Colonic mucosa (tissue), 4 donors: ENCODE measurements at regions not wholly inside any gene's neighbourhood (a gene's known extent, or its start where the extent isn't known, plus 50 kb on each side); places are given as distances from the start of the nearest gene placed in this dataset.

Experiments
- DNase-seq: peaks from one replicate; pipeline ENCODE4 v3.0.0-alpha.2; 2020
- H3K27ac ChIP-seq: fragments of 200-600 bp; one replicate; pipeline ENCODE4 v1.8.0; 2021
- H3K27me3 ChIP-seq: fragments of 200-600 bp; one replicate; pipeline ENCODE4 v1.8.0; 2021
- H3K36me3 ChIP-seq: fragments of 200-600 bp; one replicate; pipeline ENCODE4 v1.8.0; 2021
- H3K4me1 ChIP-seq: fragments of 200-600 bp; one replicate; pipeline ENCODE4 v1.8.0; 2021; ENCODE audit warnings: mild to moderate bottlenecking
- H3K4me3 ChIP-seq: fragments of 200-600 bp; one replicate; pipeline ENCODE4 v1.8.0; 2021
- H3K9ac ChIP-seq, 2 donors: one replicate each; pipeline ENCODE4 v1.7.0; 2013; ENCODE audit warnings: control low read depth in 2 of 2, low read depth in 2 of 2, low read length in 2 of 2
- H3K9me3 ChIP-seq: fragments of 200-600 bp; one replicate; pipeline ENCODE4 v1.8.0; 2021
- intact Hi-C: fragments of 100-400 bp; cut with DNase I; formaldehyde crosslinking; loops from one replicate; pipeline ENCODE4 v1.14.1; 2022
- TF ChIP-seq, protein P1 (sequence below): fragments of 200-600 bp; IDR thresholded peaks from one replicate; pipeline ENCODE4 v1.8.0; 2022; ENCODE audit warnings: antibody characterized with exemption, mild to moderate bottlenecking
- donor health status: healthy.
- donor health status: DM: no; HTN: no; CAD: no.
- donor health status: DM: no; HTN: no; CAD: no.

DNA sequence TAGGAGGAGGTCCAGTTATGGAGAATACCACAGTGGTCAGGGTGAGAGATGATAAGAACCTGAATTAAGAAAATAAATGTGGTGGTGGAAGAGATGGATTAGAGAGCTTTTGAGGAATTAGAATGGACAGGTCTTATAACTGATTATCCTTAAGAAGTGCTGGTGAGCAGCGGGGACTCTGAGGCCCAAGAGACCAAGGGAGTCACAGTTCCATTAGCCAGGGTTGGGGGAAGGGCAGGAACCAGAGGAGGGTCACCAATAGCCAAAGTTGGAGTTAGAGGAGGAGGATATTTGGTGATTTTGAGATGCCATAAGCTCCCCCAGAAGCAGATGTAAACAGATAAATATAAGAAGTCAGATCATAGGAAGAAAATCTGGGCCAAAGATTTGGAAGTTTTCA is 87.1 kb upstream of the PAK5 start:
- H3K9me3 ChIP-seq: no peaks in the 10 kb centered on the region
- H3K36me3 ChIP-seq: no peaks in the 10 kb centered on the region
- no peak for DNase-seq
- no peaks in the 10 kb centered on the region for H3K27me3 ChIP-seq
- H3K9ac ChIP-seq: no peak overlapping the region
- no peaks in the 10 kb centered on the region for H3K4me1 ChIP-seq
- no peak overlapping the region for H3K4me3 ChIP-seq
- H3K27ac ChIP-seq: no peak overlapping the region
- TF ChIP-seq, protein P1, sequence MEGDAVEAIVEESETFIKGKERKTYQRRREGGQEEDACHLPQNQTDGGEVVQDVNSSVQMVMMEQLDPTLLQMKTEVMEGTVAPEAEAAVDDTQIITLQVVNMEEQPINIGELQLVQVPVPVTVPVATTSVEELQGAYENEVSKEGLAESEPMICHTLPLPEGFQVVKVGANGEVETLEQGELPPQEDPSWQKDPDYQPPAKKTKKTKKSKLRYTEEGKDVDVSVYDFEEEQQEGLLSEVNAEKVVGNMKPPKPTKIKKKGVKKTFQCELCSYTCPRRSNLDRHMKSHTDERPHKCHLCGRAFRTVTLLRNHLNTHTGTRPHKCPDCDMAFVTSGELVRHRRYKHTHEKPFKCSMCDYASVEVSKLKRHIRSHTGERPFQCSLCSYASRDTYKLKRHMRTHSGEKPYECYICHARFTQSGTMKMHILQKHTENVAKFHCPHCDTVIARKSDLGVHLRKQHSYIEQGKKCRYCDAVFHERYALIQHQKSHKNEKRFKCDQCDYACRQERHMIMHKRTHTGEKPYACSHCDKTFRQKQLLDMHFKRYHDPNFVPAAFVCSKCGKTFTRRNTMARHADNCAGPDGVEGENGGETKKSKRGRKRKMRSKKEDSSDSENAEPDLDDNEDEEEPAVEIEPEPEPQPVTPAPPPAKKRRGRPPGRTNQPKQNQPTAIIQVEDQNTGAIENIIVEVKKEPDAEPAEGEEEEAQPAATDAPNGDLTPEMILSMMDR: no peak
- intact Hi-C loops: no loop called here

DNA sequence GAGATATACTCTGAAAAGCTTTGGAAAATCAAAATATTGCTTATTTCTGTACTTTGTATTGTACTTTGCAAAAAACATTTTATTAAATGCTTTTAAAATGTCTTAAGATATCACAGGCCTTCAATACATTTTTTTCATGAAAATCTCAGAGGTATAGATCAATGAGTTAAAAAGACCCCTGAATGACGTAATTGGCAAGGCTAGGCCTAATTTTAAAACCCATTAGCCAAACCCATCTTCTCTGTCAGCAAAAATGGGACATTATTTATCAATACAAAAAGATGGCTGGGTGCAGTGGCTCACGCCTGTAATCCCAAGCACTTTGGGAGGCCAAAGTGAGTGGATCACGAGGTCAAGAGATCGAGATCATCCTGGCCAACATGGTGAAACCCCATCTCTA is 84.8 kb upstream of the PAK5 start:
- Histone ChIP-seq H3K36me3 (no peaks in the 10 kb centered on the region), H3K4me3 (no peak overlapping the region), H3K4me1 (no peaks in the 10 kb centered on the region), H3K9me3 (no peaks in the 10 kb centered on the region), H3K9ac (no peak overlapping the region), H3K27me3 (no peaks in the 10 kb centered on the region), H3K27ac (no peak overlapping the region)
- DNase-seq: no peak
- TF ChIP-seq, protein P1: no peak
- intact Hi-C loops: no loop called here

DNA sequence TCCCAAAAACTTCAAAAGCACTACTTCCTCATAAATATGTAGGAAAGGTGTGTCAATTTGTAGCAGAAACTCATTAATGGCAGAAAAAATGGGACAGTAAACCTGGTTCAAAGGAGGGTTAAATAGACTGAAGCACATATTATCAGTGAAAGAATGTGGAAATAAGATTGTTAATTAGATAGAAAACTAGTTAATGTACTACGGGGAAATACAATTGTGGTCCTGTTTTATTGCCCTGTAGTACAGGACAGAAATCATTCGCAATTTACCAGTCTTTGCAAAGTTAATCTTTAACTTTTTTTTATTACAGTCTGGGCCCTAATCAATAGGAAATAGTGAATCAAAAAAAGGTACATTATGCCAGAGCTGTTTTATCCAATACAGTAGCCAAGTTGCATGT is 82.0 kb upstream of the PAK5 start:
- H3K4me1 ChIP-seq: no peaks in the 10 kb centered on the region
- no peaks in the 10 kb centered on the region for H3K9me3 ChIP-seq
- no peaks in the 10 kb centered on the region for H3K36me3 ChIP-seq
- H3K27me3 ChIP-seq: no peaks in the 10 kb centered on the region
- no peak for DNase-seq
- no peak overlapping the region for H3K27ac ChIP-seq
- no peak overlapping the region for H3K9ac ChIP-seq
- H3K4me3 ChIP-seq: no peak overlapping the region
- intact Hi-C loops: no loop called here
- TF ChIP-seq, protein P1: no peak

DNA sequence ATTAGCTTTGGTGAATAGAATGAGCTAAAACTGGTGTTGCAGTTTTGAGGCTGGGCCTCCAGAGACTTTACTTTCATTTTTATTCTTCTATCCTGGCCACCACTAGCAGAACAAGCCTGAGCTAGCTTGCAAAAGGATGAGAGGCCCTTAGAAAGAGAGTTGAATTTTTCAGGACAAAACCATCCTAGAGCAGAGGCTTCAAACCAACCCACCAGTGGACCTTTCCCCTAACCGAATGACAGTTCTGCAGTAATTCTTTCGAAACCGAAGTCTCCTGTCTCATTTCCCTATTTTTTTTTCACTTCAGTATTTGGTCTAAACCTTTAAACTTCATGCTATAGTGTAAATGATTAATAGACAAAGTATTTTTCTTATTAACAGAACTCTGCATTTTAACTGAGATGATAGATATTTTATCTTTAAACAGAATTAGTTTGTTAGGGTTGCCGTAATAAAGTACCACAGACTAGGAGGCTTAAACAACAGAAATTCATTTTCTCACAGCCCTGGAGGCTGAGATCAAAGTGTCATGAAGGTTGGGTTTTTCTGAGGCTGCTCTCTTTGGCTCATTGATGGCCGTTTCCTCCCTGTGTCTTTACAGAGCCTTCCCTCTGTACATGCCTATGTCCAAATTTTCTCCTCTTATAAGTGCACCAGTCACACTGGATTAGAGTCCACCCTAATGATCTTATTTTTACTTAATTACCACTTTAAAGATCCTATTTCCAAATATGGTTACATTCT is 80.6 kb upstream of the PAK5 start:
- H3K4me1 ChIP-seq: no peaks in the 10 kb centered on the region
- no peaks in the 10 kb centered on the region for H3K36me3 ChIP-seq
- TF ChIP-seq, protein P1: no peak
- no peak for DNase-seq
- no peak overlapping the region for H3K4me3 ChIP-seq
- H3K9me3 ChIP-seq: no peaks in the 10 kb centered on the region
- no peak overlapping the region for H3K9ac ChIP-seq
- intact Hi-C loops: no loop called here
- H3K27ac ChIP-seq: no peak overlapping the region
- no peaks in the 10 kb centered on the region for H3K27me3 ChIP-seq

DNA sequence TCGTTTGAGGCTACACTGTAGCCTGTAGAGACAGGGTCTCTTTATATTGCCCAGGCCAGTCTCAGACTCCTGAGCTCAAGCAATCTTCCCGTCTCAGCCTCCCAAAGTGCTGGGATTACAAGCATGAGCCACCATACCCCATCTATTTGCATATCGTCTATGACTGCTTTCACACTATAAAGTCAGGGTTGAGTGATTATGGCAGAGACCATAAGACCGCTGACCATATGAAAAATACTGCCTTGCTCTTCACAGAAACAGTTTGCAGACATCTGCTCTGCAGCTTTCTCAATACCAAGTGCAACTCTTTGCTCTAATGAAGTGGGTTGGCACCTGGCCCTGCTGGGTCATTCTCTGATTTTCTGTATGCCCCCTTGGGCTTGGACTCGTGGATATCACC is 79.5 kb upstream of the PAK5 start:
- no peaks in the 10 kb centered on the region for H3K4me1 ChIP-seq
- no peak overlapping the region for H3K27ac ChIP-seq
- no peaks in the 10 kb centered on the region for H3K36me3 ChIP-seq
- H3K9me3 ChIP-seq: no peaks in the 10 kb centered on the region
- intact Hi-C loops: no loop called here
- TF ChIP-seq, protein P1: no peak
- H3K4me3 ChIP-seq: no peak overlapping the region
- H3K27me3 ChIP-seq: no peaks in the 10 kb centered on the region
- DNase-seq: no peak
- no peak overlapping the region for H3K9ac ChIP-seq
